ENCODE measurements at regions not wholly inside any gene's neighbourhood (a gene's known extent, or its start where the extent isn't known, plus 50 kb on each side); places are given as distances from the start of the nearest gene placed in this dataset.

GRCh38 chr12:74899031-74899829 is 310.4 kb downstream of the KCNC2 start:
- no peak for TF ChIP-seq CTCF (IDR thresholded peaks at IDR 0.05)
- no peak for TF ChIP-seq POLR2A (IDR thresholded peaks at IDR 0.05)

All from thyroid gland (tissue), 4 donors.